ENCODE measurements at regions not wholly inside any gene's neighbourhood (a gene's known extent, or its start where the extent isn't known, plus 50 kb on each side); places are given as distances from the start of the nearest gene placed in this dataset.
"Not testable (repeated sequence)": the region's sequence is repeated elsewhere in the genome, so short reads cannot be mapped to it uniquely, and the experiment has no call there.

- DNase-seq (ENCODE audit: low spot score) = not testable (repeated sequence)
Measured at GRCh38 chr7:9919-10318, 182.5 kb upstream of the FAM20C start.

DNA sequence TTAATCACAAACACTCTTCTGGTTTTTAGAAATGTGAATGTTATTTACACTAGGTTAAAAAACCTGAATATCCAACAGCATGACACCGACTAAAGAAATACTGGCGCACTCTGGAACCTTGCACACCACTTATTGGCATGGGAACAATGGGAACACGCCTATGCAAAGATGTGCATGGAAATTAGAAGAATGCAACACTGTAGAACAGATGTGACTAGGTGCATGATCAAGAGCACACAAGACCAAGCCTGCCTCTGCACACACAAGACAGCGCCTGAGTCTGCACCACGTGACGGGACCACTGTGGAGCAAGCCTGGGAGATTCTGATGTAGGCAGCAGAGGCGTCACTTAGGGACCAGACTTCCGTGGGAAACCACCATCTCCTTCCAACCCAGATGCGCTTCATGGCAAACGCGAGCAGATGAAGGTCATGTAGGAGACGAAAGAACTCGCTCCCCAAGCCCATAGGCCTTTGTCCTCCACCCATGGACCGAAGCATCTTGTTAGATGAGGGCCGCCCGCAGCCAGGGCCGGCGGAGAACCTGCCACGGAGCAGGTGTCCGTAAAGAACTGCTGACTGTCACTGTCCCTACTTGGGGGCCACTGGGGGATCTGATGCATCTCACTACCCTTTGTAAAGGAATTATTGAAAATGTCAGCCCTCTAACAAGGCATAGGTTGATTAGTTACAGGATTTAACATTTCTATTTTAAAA, 159.6 kb upstream of the FAM20C start:
- not testable (repeated sequence) for DNase-seq (ENCODE audit: low spot score)

DNA sequence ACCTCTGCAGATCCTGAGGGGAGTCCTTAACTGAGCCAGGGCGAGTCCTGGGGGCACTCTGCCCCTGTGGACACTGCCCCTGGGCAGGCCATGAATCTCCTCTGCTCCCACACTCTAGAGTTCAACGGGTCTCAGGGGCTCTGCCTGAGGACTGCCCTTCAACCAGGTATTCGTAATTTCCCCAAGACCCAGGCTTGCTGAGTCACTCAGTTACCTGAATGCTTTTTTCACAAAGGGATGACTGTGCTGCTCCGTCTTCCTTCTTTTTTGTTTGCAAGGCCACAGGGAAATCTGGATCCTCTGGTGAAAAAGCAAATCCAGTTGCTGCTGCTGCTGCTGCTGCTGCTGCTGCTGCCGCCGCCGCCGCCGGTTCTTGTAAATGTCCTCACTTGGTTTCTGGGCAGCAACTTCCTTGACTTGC, 157.2 kb upstream of the FAM20C start:
- not testable (repeated sequence) for DNase-seq (ENCODE audit: low spot score)

GRCh38 chr7:36539-36938, 155.8 kb upstream of the FAM20C start:
- DNase-seq (ENCODE audit: low spot score) = not testable (repeated sequence)

GRCh38 chr7:37656-38055, 154.7 kb upstream of the FAM20C start:
- not testable (repeated sequence) for DNase-seq (ENCODE audit: low spot score)

DNA sequence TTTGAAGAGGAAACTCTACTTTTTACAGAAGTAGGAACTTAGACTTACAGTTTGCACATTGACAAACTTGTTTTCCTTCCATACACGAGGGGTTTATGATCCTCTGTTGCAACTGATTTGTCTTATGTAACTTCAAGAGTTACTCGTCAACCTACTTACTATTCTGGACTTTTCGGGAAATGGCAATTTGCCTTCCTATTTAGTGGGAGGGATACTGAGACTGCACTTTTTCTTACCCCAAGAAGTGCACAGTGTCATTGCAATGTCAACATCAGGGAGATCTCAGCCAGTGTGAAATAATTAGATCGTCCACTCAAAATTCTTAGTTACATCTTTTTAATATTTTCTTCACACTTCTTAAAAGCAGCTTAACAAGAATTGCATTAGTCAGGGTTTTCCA, 153.9 kb upstream of the FAM20C start:
- not testable (repeated sequence) for DNase-seq (ENCODE audit: low spot score)

GRCh38 chr7:39984-40740, 152.2 kb upstream of the FAM20C start:
- not testable (repeated sequence) for DNase-seq (ENCODE audit: low spot score)

GRCh38 chr7:40799-41750, 151.3 kb upstream of the FAM20C start:
- no peak for DNase-seq (ENCODE audit: low spot score)

- no peak for DNase-seq (ENCODE audit: low spot score)
Measured at GRCh38 chr7:41917-42565, 150.3 kb upstream of the FAM20C start.

DNA sequence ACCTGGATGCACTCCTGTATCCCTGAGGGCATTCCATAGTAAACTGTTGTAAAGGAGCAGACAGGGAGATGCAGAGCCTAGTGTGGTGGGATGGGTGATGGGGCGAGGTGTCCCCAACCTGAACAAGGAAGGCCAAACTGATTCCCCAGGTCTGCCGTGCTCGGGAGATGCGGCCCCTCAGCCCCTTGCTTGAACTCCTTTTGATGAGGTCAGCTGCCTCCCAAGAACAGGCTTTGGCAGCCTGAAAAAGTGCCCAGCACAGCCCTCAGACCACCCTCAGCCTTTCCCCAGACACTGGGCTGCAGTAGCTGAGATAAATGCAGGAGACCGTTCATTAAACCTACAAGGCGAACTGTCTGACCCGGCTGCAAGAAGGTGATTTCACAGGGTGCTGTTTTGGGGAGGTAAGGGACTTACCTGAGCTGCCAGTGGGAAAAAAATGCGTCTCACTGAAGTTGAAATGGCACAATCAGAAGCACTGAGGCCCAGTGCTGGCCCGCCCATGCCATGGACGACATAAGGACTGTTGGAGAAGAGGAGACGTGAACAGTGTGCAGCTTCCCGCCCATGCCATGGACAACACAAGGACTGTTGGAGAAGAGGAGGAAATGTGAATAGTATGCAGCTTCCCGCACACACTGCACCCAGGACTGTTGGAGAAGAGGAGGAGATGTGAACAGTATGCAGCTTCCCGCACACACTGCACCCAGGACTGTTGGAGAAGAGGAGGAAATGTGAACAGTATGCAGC, 148.4 kb upstream of the FAM20C start:
- no peak for DNase-seq (ENCODE audit: low spot score)

- DNase-seq (ENCODE audit: low spot score) = no peak
Measured at GRCh38 chr7:44541-44896, 147.9 kb upstream of the FAM20C start.

GRCh38 chr7:45106-46090, 147.0 kb upstream of the FAM20C start:
- DNase-seq (ENCODE audit: low spot score) = no peak

- no peak for DNase-seq (ENCODE audit: low spot score)
Measured at GRCh38 chr7:46123-46829, 146.1 kb upstream of the FAM20C start.

DNA sequence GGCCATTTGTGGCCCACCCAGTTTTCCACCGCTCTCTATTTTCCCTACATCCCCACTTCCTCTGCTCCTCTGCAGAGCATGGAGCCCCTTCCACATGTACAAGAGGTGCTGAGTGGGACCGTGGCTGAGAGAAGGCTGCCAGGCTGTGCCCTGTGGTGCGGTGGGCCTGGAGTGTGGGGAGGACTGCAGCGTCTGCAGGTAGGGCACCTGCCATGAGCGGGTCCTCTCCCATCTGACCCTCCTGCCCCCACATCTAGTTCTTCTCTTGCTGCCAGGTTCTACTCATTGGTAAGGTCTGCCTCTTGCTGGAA, 145.6 kb upstream of the FAM20C start:
- no peak for DNase-seq (ENCODE audit: low spot score)

GRCh38 chr7:51456-52068, 140.8 kb upstream of the FAM20C start:
- no peak for DNase-seq (ENCODE audit: low spot score)

- no peak for DNase-seq (ENCODE audit: low spot score)
Measured at GRCh38 chr7:52100-52499, 140.3 kb upstream of the FAM20C start.

GRCh38 chr7:53531-53930, 138.8 kb upstream of the FAM20C start:
- no peak for DNase-seq (ENCODE audit: low spot score)

- no peak for DNase-seq (ENCODE audit: low spot score)
Measured at GRCh38 chr7:54615-55014, 137.8 kb upstream of the FAM20C start.

DNA sequence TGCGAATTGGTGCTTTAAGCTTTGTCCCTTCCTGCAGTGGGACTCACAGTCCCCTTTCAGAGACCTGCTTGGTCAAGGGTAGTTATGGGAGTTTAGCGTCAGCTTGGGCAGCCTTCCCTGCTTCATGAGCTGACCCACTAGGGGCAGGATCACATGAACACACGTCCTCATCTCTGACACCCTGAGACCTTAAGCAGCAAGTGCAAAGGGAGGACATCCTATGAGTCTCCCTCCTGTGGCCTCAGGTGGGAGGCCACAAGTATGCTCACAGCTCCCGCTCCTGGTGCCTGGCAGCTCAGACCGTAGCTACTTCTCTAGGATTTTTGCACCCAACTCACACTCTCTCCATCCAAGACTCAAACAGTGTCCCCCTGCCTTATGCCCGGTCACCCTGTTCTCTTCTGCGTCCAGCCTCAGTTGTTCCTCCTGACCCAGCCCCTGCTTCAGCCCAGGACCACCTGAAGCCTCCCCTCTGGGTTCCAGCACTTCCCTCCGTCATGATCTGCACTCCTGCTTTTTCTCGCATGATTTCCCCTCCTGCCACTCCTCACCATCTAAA, 136.6 kb upstream of the FAM20C start:
- no peak for DNase-seq (ENCODE audit: low spot score)
